Activated CD8-positive, alpha-beta memory T cell treated with anti-CD3 and anti-CD28 coated beads, Interleukin-2, amount 50 U/mL, for 4 hours (primary cell): ENCODE measurements at regions not wholly inside any gene's neighbourhood (a gene's known extent, or its start where the extent isn't known, plus 50 kb on each side); places are given as distances from the start of the nearest gene placed in this dataset.

Experiments used
- DNase-seq: peaks from one replicate; pipeline ENCODE4 v3.0.0-alpha.2; 2020

GRCh38 chr2:111705711-111706336 is 178.2 kb downstream of the ANAPC1 start:
- no peak for DNase-seq

- no peak for DNase-seq
These were observed 177.5 kb downstream of the ANAPC1 start for GRCh38 chr2:111706481-111707001.

GRCh38 chr2:111707700-111708099 is 176.3 kb downstream of the ANAPC1 start:
- DNase-seq = no peak

- no peak for DNase-seq
These were observed 175.4 kb downstream of the ANAPC1 start for GRCh38 chr2:111708476-111709180.

- no peak for DNase-seq
These were observed 174.7 kb downstream of the ANAPC1 start for GRCh38 chr2:111709321-111709720.

- no peak for DNase-seq
These were observed 173.9 kb downstream of the ANAPC1 start for GRCh38 chr2:111710085-111710484.

- DNase-seq = no peak
These were observed 173.4 kb downstream of the ANAPC1 start for GRCh38 chr2:111710613-111711012.

GRCh38 chr2:111711270-111711669 is 172.7 kb downstream of the ANAPC1 start:
- no peak for DNase-seq

- DNase-seq = no peak
These were observed 171.6 kb downstream of the ANAPC1 start for GRCh38 chr2:111712361-111712760.

GRCh38 chr2:111712940-111713515 is 171.0 kb downstream of the ANAPC1 start:
- DNase-seq = no peak

- DNase-seq = no peak
These were observed 167.7 kb downstream of the ANAPC1 start for GRCh38 chr2:111715987-111716904.

GRCh38 chr2:111716905-111717775 is 166.9 kb downstream of the ANAPC1 start:
- no peak for DNase-seq
